ENCODE measurements at regions not wholly inside any gene's neighbourhood (a gene's known extent, or its start where the extent isn't known, plus 50 kb on each side); places are given as distances from the start of the nearest gene placed in this dataset.

DNA sequence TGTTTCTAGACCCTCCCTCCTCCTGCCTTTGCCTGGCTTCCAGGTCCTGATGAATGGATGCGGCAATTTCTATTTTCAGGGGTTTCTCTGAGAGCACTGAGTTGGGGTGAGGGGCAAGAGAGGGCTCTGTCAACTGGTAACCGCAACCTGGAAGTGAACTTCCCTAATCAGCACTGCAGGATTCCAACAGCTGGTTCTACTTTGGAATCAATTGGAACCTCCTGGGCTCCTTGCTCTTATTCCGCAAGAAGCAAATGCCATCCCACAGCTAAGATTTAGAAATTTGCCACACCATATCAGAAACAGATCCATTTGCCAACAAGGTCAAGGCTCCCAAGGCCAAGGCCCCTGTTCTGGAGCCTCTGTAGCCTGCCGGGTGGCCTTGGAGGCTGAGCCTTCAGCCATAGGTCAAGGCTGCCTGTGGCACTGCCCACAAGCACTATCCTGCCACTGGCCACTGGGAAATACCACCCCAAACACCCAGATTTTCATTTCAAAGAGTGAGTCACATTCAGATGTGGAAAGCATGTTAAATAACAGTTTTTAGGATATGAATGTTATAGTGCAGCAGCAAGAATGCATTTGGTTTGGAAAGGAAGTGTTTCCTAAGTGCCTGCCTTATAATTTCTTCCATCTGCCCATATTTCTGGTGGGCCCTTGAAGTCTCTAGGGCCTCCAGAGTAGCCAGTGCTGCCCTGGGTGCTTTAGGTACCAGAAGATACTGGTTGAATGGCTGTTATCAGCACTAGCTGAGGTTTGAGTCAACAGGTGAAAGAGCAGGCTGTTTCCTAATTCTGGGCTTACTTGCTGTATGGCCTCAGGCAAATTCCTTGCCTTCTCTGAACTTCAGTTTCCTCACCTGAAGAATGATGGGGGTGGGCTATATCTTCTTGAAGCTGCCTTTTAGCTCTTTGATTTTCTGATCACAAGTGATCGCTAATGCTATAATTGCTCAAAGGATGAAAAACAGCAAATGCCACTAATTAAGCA, 56.3 kb upstream of the JUN start:
- Histone ChIP-seq H3K4me1 (ENCODE audit: insufficient read depth, low read length, poor library complexity, severe bottlenecking) (no peaks in the 10 kb centered on the region), H3K36me3 (ENCODE audit: insufficient read depth, low read length, poor library complexity, severe bottlenecking) (no peaks in the 10 kb centered on the region), H3K27me3 (replicated peaks; ENCODE audit: insufficient read depth, low read depth, low read length, poor library complexity) (no peaks in the 10 kb centered on the region), H3K4me3 (ENCODE audit: low read depth, low read length, poor library complexity, severe bottlenecking) (no peak overlapping the region), H3K9me3 (ENCODE audit: low read depth, low read length, poor library complexity, severe bottlenecking) (no peaks in the 10 kb centered on the region), H3K27ac (ENCODE audit: low read depth, low read length, poor library complexity, severe bottlenecking) (no peak overlapping the region)
- ChIA-PET POLR2A (ENCODE audit: low non-redundant PET) (no interaction called here), CTCF (no interaction called here)
- BruUV-seq (replicated peaks) = no TSS peak
- DNase-seq (ENCODE audit: low spot score) = no peak
- intact Hi-C loops (cut with micrococcal nuclease; ENCODE audit: unreplicated experiment) = no loop called here
- TF ChIP-seq, protein P1, sequence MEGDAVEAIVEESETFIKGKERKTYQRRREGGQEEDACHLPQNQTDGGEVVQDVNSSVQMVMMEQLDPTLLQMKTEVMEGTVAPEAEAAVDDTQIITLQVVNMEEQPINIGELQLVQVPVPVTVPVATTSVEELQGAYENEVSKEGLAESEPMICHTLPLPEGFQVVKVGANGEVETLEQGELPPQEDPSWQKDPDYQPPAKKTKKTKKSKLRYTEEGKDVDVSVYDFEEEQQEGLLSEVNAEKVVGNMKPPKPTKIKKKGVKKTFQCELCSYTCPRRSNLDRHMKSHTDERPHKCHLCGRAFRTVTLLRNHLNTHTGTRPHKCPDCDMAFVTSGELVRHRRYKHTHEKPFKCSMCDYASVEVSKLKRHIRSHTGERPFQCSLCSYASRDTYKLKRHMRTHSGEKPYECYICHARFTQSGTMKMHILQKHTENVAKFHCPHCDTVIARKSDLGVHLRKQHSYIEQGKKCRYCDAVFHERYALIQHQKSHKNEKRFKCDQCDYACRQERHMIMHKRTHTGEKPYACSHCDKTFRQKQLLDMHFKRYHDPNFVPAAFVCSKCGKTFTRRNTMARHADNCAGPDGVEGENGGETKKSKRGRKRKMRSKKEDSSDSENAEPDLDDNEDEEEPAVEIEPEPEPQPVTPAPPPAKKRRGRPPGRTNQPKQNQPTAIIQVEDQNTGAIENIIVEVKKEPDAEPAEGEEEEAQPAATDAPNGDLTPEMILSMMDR (conservative IDR thresholded peaks at IDR 0.05; ENCODE audit: low read depth, low read length) = no peak
- no peak for TF ChIP-seq EZH2 (IDR thresholded peaks at IDR 0.05; ENCODE audit: borderline replicate concordance, low read depth, low read length, poor library complexity, severe bottlenecking)

DNA sequence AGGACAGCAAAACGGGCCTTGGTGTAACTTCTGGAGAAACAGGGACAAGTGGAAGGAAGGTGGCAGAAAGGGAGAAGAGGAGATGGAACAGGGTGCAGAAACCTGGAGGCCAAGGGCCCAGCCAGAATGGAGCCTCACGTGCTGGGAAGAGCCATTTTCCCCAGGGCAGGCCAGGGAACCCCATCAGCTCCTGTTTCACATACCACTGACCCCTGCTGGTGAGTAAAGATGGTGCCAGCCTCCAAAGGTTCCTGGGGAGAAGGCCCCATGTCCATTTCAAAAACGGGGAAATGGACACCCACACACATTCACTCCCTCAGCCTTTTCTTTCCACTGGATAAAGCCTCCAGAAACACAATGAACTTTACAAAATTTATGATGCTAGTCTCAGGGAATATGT, 57.6 kb upstream of the JUN start:
- peak; percentile 35 for DNase-seq (ENCODE audit: low spot score)
- Histone ChIP-seq H3K9me3 (ENCODE audit: low read depth, low read length, poor library complexity, severe bottlenecking) (no peaks in the 10 kb centered on the region), H3K27ac (ENCODE audit: low read depth, low read length, poor library complexity, severe bottlenecking) (no peak overlapping the region), H3K4me1 (ENCODE audit: insufficient read depth, low read length, poor library complexity, severe bottlenecking) (no peaks in the 10 kb centered on the region), H3K27me3 (replicated peaks; ENCODE audit: insufficient read depth, low read depth, low read length, poor library complexity) (no peaks in the 10 kb centered on the region), H3K4me3 (ENCODE audit: low read depth, low read length, poor library complexity, severe bottlenecking) (no peak overlapping the region), H3K36me3 (ENCODE audit: insufficient read depth, low read length, poor library complexity, severe bottlenecking) (no peaks in the 10 kb centered on the region)
- intact Hi-C loops (cut with micrococcal nuclease; ENCODE audit: unreplicated experiment) = no loop called here
- ChIA-PET POLR2A (ENCODE audit: low non-redundant PET) (no interaction called here), CTCF (no interaction called here)
- no TSS peak for BruUV-seq (replicated peaks)
- TF ChIP-seq, protein P1 (conservative IDR thresholded peaks at IDR 0.05; ENCODE audit: low read depth, low read length) = peak; percentile 55
- no peak for TF ChIP-seq EZH2 (IDR thresholded peaks at IDR 0.05; ENCODE audit: borderline replicate concordance, low read depth, low read length, poor library complexity, severe bottlenecking)

- Histone ChIP-seq H3K27ac (ENCODE audit: low read depth, low read length, poor library complexity, severe bottlenecking) (no peak overlapping the region), H3K9me3 (ENCODE audit: low read depth, low read length, poor library complexity, severe bottlenecking) (no peaks in the 10 kb centered on the region), H3K36me3 (ENCODE audit: insufficient read depth, low read length, poor library complexity, severe bottlenecking) (no peaks in the 10 kb centered on the region), H3K4me1 (ENCODE audit: insufficient read depth, low read length, poor library complexity, severe bottlenecking) (no peaks in the 10 kb centered on the region), H3K4me3 (ENCODE audit: low read depth, low read length, poor library complexity, severe bottlenecking) (no peak overlapping the region), H3K27me3 (replicated peaks; ENCODE audit: insufficient read depth, low read depth, low read length, poor library complexity) (no peaks in the 10 kb centered on the region)
- no TSS peak for BruUV-seq (replicated peaks)
- ChIA-PET POLR2A (ENCODE audit: low non-redundant PET) (no interaction called here), CTCF (no interaction called here)
- intact Hi-C loops (cut with micrococcal nuclease; ENCODE audit: unreplicated experiment) = no loop called here
- DNase-seq (ENCODE audit: low spot score) = no peak
- TF ChIP-seq EZH2 (IDR thresholded peaks at IDR 0.05; ENCODE audit: borderline replicate concordance, low read depth, low read length, poor library complexity, severe bottlenecking) = no peak
- TF ChIP-seq, protein P1 (conservative IDR thresholded peaks at IDR 0.05; ENCODE audit: low read depth, low read length) = no peak
Observed at GRCh38 chr1:58842941-58843340, 59.1 kb upstream of the JUN start.

All from A673 (cell line).